OCI-LY7 (cell line): ENCODE measurements at regions not wholly inside any gene's neighbourhood (a gene's known extent, or its start where the extent isn't known, plus 50 kb on each side); places are given as distances from the start of the nearest gene placed in this dataset.

Experiments used
- CTCF ChIP-seq: fragments of 200-600 bp; sonication (generic); conservative IDR thresholded peaks from 2 replicates; pipeline ENCODE4 v1.5.1; 2014; ENCODE audit warnings: mild to moderate bottlenecking, antibody characterized with exemption, low read length, moderate library complexity, mixed read lengths
- EZH2phosphoT487 ChIP-seq: fragments of 200-600 bp; sonication (generic); IDR thresholded peaks from 2 replicates; pipeline ENCODE4 v1.6.1; 2018; ENCODE audit warnings: low read depth, borderline replicate concordance, mild to moderate bottlenecking, mixed run types, antibody characterized with exemption, low read length, moderate library complexity, mixed read lengths

- TF ChIP-seq CTCF (no peak), EZH2phosphoT487 (no peak)
Measured at GRCh38 chr9:75754080-75754479, 136.4 kb upstream of the PCSK5 start.
